A673 (cell line): ENCODE measurements at regions not wholly inside any gene's neighbourhood (a gene's known extent, or its start where the extent isn't known, plus 50 kb on each side); places are given as distances from the start of the nearest gene placed in this dataset.

Experiments
- BruUV-seq: library from RNA; stranded (reverse); fragments of 400-500 nt; replicated peaks from 2 replicates; lab custom pipeline; 2021; lab: Mats Ljungman, UMichigan
- CTCF ChIA-PET: fragments of 300-600 bp; sonication (Branson Sonifier 250); formaldehyde crosslinking; loops from one replicate; lab custom pipeline; 2022; ENCODE audit warnings: antibody characterized with exemption; lab: Charles Lee
- POLR2A ChIA-PET: fragments of 300-600 bp; sonication (Branson Sonifier 250); formaldehyde crosslinking; loops from one replicate; lab custom pipeline; 2022; ENCODE audit warnings: antibody characterized with exemption; ENCODE audit not compliant: low non-redundant PET; lab: Charles Lee
- DNase-seq: peaks from one replicate; pipeline ENCODE4 v3.0.0-alpha.2; 2015; ENCODE audit warnings: low spot score
- H3K27ac ChIP-seq: fragments of 200-600 bp; sonication (generic); 2 replicates; pipeline ENCODE4 v1.5.1; 2016; ENCODE audit warnings: mixed run types, low read depth, mild to moderate bottlenecking, mixed read lengths, antibody characterized with exemption, low read length; ENCODE audit not compliant: poor library complexity, severe bottlenecking
- H3K27me3 ChIP-seq: fragments of 200-600 bp; sonication (generic); replicated peaks from 2 replicates; pipeline ENCODE4 v1.6.1; 2017; ENCODE audit warnings: mixed run types, low read depth, mild to moderate bottlenecking, mixed read lengths, antibody characterized with exemption, low read length; ENCODE audit not compliant: insufficient read depth, poor library complexity
- H3K36me3 ChIP-seq: fragments of 200-600 bp; sonication (generic); 2 replicates; pipeline ENCODE4 v1.6.1; 2016; ENCODE audit warnings: mixed run types, mild to moderate bottlenecking, mixed read lengths, antibody characterized with exemption, low read length; ENCODE audit not compliant: insufficient read depth, poor library complexity, severe bottlenecking
- H3K4me1 ChIP-seq: fragments of 200-600 bp; sonication (generic); 2 replicates; pipeline ENCODE4 v1.6.1; 2017; ENCODE audit warnings: mixed run types, mild to moderate bottlenecking, mixed read lengths, antibody characterized with exemption, low read length; ENCODE audit not compliant: insufficient read depth, poor library complexity, severe bottlenecking
- H3K4me3 ChIP-seq: fragments of 200-600 bp; sonication (generic); 2 replicates; pipeline ENCODE4 v1.5.1; 2016; ENCODE audit warnings: low read depth, mixed run types, mild to moderate bottlenecking, mixed read lengths, low read length; ENCODE audit not compliant: poor library complexity, severe bottlenecking
- H3K9me3 ChIP-seq: fragments of 200-600 bp; sonication (generic); 2 replicates; pipeline ENCODE4 v1.6.1; 2016; ENCODE audit warnings: mixed run types, low read depth, mild to moderate bottlenecking, mixed read lengths, antibody characterized with exemption, low read length; ENCODE audit not compliant: poor library complexity, severe bottlenecking
- EZH2 ChIP-seq: fragments of 200-600 bp; sonication (generic); IDR thresholded peaks from 2 replicates; pipeline ENCODE4 v1.6.1; 2017; ENCODE audit warnings: borderline replicate concordance, low read depth, mild to moderate bottlenecking, mixed read lengths, antibody characterized with exemption, low read length; ENCODE audit not compliant: poor library complexity, severe bottlenecking
- intact Hi-C: fragments of 100-400 bp; cut with micrococcal nuclease; formaldehyde crosslinking; loops from one replicate; pipeline ENCODE4 v1.10.0; 2022; ENCODE audit not compliant: unreplicated experiment
- TF ChIP-seq, protein P1 (sequence below): fragments of 300-800, 200-600 bp; sonication (generic); conservative IDR thresholded peaks from 2 replicates; pipeline ENCODE4 v1.5.1; 2017; ENCODE audit warnings: low read depth, mild to moderate bottlenecking, antibody characterized with exemption, low read length, moderate library complexity, mixed read lengths

DNA sequence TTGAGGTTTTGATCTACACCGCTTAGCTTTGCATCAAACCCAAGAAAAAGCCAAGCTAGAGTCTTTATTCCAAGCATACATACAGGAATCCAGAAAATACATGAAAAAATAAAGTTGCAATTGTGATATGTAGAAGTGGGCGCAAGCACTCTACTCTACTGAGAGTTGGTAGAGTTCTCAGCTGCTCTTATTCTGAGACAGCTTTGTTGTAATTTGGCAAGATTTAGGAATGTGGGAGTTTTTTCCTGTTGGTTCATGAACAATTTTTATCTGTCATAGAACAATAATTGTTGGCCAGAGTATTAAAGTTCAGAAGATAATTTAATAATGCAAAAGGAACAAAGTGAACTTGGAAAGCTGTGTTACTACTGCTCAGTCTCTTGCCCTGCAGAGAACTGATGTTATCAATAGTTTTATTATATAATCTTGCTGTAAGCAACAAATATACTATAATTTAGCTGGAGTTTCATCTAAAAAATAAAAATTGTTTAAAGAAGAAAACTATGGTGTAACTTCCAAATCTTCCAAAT, 302.0 kb upstream of the RND3 start:
- DNase-seq, result no peak

DNA sequence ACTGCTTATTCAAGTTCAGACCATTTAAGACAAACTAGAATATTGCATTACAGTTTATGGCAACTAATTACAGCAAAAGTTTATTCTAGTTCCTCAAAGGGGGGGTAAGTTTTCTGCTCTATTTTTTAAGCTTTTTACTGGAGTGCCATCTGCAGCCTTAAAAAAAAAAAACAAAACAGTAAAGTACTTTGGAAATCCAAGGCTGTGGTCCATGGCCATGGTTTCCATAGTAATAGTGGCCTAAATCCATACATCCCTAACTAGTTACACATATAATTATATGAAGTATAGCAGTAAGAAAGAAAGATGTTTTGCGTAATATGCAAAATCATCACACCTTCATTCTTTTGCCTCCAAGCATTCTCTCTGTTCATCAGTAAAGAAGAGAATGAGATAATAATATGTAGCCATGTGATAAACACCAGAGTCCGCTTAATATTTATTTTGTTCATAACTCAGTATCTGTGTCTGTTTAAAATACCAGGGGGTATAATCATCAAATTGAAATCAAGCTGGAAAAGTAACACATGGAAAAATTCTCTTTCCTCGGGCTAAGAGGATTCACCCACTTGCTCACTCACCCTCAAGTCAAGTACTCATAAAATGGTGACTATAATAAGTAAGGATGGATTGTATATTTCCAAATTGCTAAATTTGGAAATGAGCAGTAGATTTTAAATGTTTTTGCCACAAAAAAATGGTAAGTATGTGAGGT, 301.1 kb upstream of the RND3 start:
- TF ChIP-seq, protein P1, sequence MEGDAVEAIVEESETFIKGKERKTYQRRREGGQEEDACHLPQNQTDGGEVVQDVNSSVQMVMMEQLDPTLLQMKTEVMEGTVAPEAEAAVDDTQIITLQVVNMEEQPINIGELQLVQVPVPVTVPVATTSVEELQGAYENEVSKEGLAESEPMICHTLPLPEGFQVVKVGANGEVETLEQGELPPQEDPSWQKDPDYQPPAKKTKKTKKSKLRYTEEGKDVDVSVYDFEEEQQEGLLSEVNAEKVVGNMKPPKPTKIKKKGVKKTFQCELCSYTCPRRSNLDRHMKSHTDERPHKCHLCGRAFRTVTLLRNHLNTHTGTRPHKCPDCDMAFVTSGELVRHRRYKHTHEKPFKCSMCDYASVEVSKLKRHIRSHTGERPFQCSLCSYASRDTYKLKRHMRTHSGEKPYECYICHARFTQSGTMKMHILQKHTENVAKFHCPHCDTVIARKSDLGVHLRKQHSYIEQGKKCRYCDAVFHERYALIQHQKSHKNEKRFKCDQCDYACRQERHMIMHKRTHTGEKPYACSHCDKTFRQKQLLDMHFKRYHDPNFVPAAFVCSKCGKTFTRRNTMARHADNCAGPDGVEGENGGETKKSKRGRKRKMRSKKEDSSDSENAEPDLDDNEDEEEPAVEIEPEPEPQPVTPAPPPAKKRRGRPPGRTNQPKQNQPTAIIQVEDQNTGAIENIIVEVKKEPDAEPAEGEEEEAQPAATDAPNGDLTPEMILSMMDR, result no peak
- no peak for TF ChIP-seq EZH2
- no peak for DNase-seq
- CTCF ChIA-PET, result interaction anchor here (0.5 kb wide), 1 partner anchor 77 kb away, joined by 3 read pairs; no protein-coding TSS in a partner anchor
- POLR2A ChIA-PET, result no interaction called here
- Histone ChIP-seq H3K27ac (no peak overlapping the region), H3K36me3 (no peaks in the 10 kb centered on the region), H3K9me3 (peaks cover 7% of the 10 kb centered on the region), H3K4me1 (no peaks in the 10 kb centered on the region), H3K4me3 (no peak overlapping the region), H3K27me3 (no peaks in the 10 kb centered on the region)
- BruUV-seq, result no TSS peak
- intact Hi-C loops, result no loop called here

More for the DNA sequence above, 302.0 kb upstream of the RND3 start:
- no peak for TF ChIP-seq EZH2
- TF ChIP-seq, protein P1, result no peak
- Histone ChIP-seq H3K9me3 (peaks cover 7% of the 10 kb centered on the region), H3K36me3 (no peaks in the 10 kb centered on the region), H3K27ac (no peak overlapping the region), H3K4me1 (no peaks in the 10 kb centered on the region), H3K4me3 (no peak overlapping the region), H3K27me3 (no peaks in the 10 kb centered on the region)
- POLR2A ChIA-PET, result no interaction called here
- CTCF ChIA-PET, result no interaction called here
- BruUV-seq, result no TSS peak
- intact Hi-C loops, result no loop called here

DNA sequence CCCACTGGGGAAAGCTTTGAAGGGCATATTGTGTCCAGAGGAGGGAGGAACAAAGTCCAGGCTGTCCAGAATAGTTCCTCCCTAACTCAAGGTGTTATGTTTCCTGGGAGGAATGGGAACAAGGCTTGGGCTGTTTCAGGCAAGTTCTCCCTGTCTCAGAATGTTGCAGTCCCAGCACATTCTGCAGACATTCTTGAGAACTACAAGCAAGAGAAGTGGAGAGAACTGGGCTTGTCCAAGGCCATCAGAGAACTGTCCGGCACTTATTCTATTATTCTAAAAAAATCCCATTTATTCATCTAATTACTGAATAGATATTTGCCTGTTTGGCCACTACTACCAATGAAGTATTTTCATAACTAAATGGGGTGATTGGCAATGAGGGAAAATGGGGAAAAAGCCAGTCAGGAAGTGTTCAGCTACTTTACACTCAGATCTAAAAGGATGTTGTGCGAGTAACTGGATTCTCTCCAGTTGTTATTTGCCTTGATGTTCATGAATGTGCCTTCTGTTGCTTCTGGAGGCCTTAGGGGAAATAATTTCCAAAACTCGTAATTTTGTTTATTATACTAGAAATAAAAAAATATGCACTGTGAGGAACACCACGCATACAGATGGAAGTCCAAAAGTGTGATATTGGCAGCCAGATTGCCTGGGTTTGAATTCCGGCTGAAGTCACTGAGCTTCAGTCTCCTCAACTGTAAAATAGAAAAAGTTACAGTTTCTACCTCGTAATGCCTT, 300.1 kb upstream of the RND3 start:
- Histone ChIP-seq H3K36me3 (no peaks in the 10 kb centered on the region), H3K27me3 (no peaks in the 10 kb centered on the region), H3K4me3 (no peak overlapping the region), H3K4me1 (no peaks in the 10 kb centered on the region), H3K27ac (no peak overlapping the region), H3K9me3 (peaks cover 7% of the 10 kb centered on the region)
- DNase-seq, result no peak
- intact Hi-C loops, result no loop called here
- TF ChIP-seq, protein P1, result no peak
- TF ChIP-seq EZH2, result no peak
- BruUV-seq, result no TSS peak
- ChIA-PET POLR2A (no interaction called here), CTCF (no interaction called here)
